MM.1S (cell line): ENCODE measurements at regions not wholly inside any gene's neighbourhood (a gene's known extent, or its start where the extent isn't known, plus 50 kb on each side); places are given as distances from the start of the nearest gene placed in this dataset.
"Not testable (repeated sequence)": the region's sequence is repeated elsewhere in the genome, so short reads cannot be mapped to it uniquely, and the experiment has no call there.

Experiments used
- DNase-seq: peaks from one replicate; pipeline ENCODE4 v3.0.0-alpha.2; 2015
- H2AFZ ChIP-seq: fragments of 300-600 bp; sonication (generic); 2 replicates; pipeline ENCODE4 v1.6.0; 2016; ENCODE audit warnings: antibody characterized with exemption, low read length
- H3F3A ChIP-seq: fragments of 300-600 bp; sonication (generic); 2 replicates; pipeline ENCODE4 v1.6.1; 2016; ENCODE audit warnings: mild to moderate bottlenecking, antibody characterized with exemption, low read length, moderate library complexity, mixed read lengths; ENCODE audit not compliant: insufficient read depth
- H3K27ac ChIP-seq: fragments of 300-600 bp; sonication (generic); 2 replicates; pipeline ENCODE4 v1.5.1; 2016; ENCODE audit warnings: mild to moderate bottlenecking, low read length
- H3K27me3 ChIP-seq: fragments of 300-600 bp; sonication (generic); replicated peaks from 2 replicates; pipeline ENCODE4 v1.6.0; 2016; ENCODE audit warnings: low read length; ENCODE audit not compliant: insufficient read depth
- H3K36me3 ChIP-seq: fragments of 300-600 bp; sonication (generic); replicated peaks from 2 replicates; pipeline ENCODE4 v1.6.1; 2016; ENCODE audit warnings: mild to moderate bottlenecking, low read length, mixed read lengths; ENCODE audit not compliant: insufficient read depth
- H3K4me1 ChIP-seq: fragments of 300-600 bp; sonication (generic); 2 replicates; pipeline ENCODE4 v1.6.1; 2016; ENCODE audit warnings: low read length, mixed read lengths
- H3K4me2 ChIP-seq: fragments of 300-600 bp; sonication (generic); 2 replicates; pipeline ENCODE4 v1.6.0; 2016; ENCODE audit warnings: low read depth, low read length
- H3K4me3 ChIP-seq: fragments of 300-600 bp; sonication (generic); 2 replicates; pipeline ENCODE4 v1.5.1; 2016; ENCODE audit warnings: low read length, mixed read lengths
- H3K79me2 ChIP-seq: fragments of 300-600 bp; sonication (generic); 2 replicates; pipeline ENCODE4 v1.6.1; 2016; ENCODE audit warnings: mixed run types, low read length, mixed read lengths
- H3K9ac ChIP-seq: fragments of 300-600 bp; sonication (generic); 2 replicates; pipeline ENCODE4 v1.6.1; 2016; ENCODE audit warnings: low read length, mixed read lengths
- H3K9me2 ChIP-seq: fragments of 300-600 bp; sonication (generic); replicated peaks from 2 replicates; pipeline ENCODE4 v1.6.1; 2016; ENCODE audit warnings: mild to moderate bottlenecking, low read length, mixed read lengths; ENCODE audit not compliant: insufficient read depth
- H3K9me3 ChIP-seq: fragments of 300-600 bp; sonication (generic); replicated peaks from 2 replicates; pipeline ENCODE4 v1.6.1; 2016; ENCODE audit warnings: mild to moderate bottlenecking, low read length, mixed read lengths; ENCODE audit not compliant: insufficient read depth
- H4K20me1 ChIP-seq: fragments of 300-600 bp; sonication (generic); 2 replicates; pipeline ENCODE4 v1.6.1; 2016; ENCODE audit warnings: mild to moderate bottlenecking, low read length, moderate library complexity, mixed read lengths; ENCODE audit not compliant: insufficient read depth

GRCh38 chr9:42326482-42326881 is 143.0 kb downstream of the SPATA31A6 start:
- not testable (repeated sequence) for H3K9me3 ChIP-seq, H3K27me3 ChIP-seq, H3K9ac ChIP-seq, H4K20me1 ChIP-seq, H3K27ac ChIP-seq, H3K4me2 ChIP-seq, H3K79me2 ChIP-seq, H2AFZ ChIP-seq, H3K4me1 ChIP-seq, H3K4me3 ChIP-seq, H3F3A ChIP-seq, H3K36me3 ChIP-seq, H3K9me2 ChIP-seq, DNase-seq

- H3K9ac ChIP-seq, H3K27me3 ChIP-seq, H3K36me3 ChIP-seq, H3F3A ChIP-seq, H3K4me2 ChIP-seq, H3K9me2 ChIP-seq, H2AFZ ChIP-seq, H3K9me3 ChIP-seq, H3K4me1 ChIP-seq, H4K20me1 ChIP-seq, H3K79me2 ChIP-seq, H3K27ac ChIP-seq, DNase-seq, H3K4me3 ChIP-seq: not testable (repeated sequence)
Measured at GRCh38 chr9:42335342-42335741, 151.9 kb downstream of the SPATA31A6 start.

GRCh38 chr9:42335984-42336657 is 152.7 kb downstream of the SPATA31A6 start:
- not testable (repeated sequence) for H3K36me3 ChIP-seq, H2AFZ ChIP-seq, H3K9ac ChIP-seq, H3K27me3 ChIP-seq, DNase-seq, H3K4me2 ChIP-seq, H3K4me3 ChIP-seq, H3K27ac ChIP-seq, H3K79me2 ChIP-seq, H3K9me3 ChIP-seq, H3K9me2 ChIP-seq, H3K4me1 ChIP-seq, H4K20me1 ChIP-seq, H3F3A ChIP-seq

- H3K27ac ChIP-seq, H3K9ac ChIP-seq, H3K36me3 ChIP-seq, H3K9me3 ChIP-seq, H2AFZ ChIP-seq, H3K9me2 ChIP-seq, H3K27me3 ChIP-seq, H3K4me2 ChIP-seq, DNase-seq, H3F3A ChIP-seq, H3K4me3 ChIP-seq, H4K20me1 ChIP-seq, H3K4me1 ChIP-seq, H3K79me2 ChIP-seq: not testable (repeated sequence)
Measured at GRCh38 chr9:42338275-42338674, 154.8 kb downstream of the SPATA31A6 start.

- not testable (repeated sequence) for DNase-seq, H3K27me3 ChIP-seq, H2AFZ ChIP-seq, H3K4me1 ChIP-seq, H3K27ac ChIP-seq, H3F3A ChIP-seq, H3K9me3 ChIP-seq, H3K79me2 ChIP-seq, H3K9me2 ChIP-seq, H3K36me3 ChIP-seq, H3K4me3 ChIP-seq, H3K9ac ChIP-seq, H4K20me1 ChIP-seq, H3K4me2 ChIP-seq
Measured at GRCh38 chr9:42339671-42340434, 156.4 kb downstream of the SPATA31A6 start.

- H4K20me1 ChIP-seq, H3K9me3 ChIP-seq, H3K9me2 ChIP-seq, H2AFZ ChIP-seq, H3K9ac ChIP-seq, H3K27me3 ChIP-seq, H3K79me2 ChIP-seq, H3K4me1 ChIP-seq, H3K4me3 ChIP-seq, H3F3A ChIP-seq, H3K36me3 ChIP-seq, H3K27ac ChIP-seq, H3K4me2 ChIP-seq, DNase-seq: not testable (repeated sequence)
Measured at GRCh38 chr9:42340435-42340723, 156.9 kb downstream of the SPATA31A6 start.

- H3F3A ChIP-seq, H3K27ac ChIP-seq, H4K20me1 ChIP-seq, H3K79me2 ChIP-seq, H2AFZ ChIP-seq, H3K4me3 ChIP-seq, H3K27me3 ChIP-seq, H3K36me3 ChIP-seq, DNase-seq, H3K9me3 ChIP-seq, H3K4me1 ChIP-seq, H3K4me2 ChIP-seq, H3K9ac ChIP-seq, H3K9me2 ChIP-seq: not testable (repeated sequence)
Measured at GRCh38 chr9:42341860-42342259, 158.4 kb downstream of the SPATA31A6 start.

GRCh38 chr9:42342297-42342696 is 158.8 kb downstream of the SPATA31A6 start:
- H3K27ac ChIP-seq, DNase-seq, H3K36me3 ChIP-seq, H3K27me3 ChIP-seq, H3K9ac ChIP-seq, H2AFZ ChIP-seq, H4K20me1 ChIP-seq, H3K4me3 ChIP-seq, H3K79me2 ChIP-seq, H3F3A ChIP-seq, H3K9me2 ChIP-seq, H3K9me3 ChIP-seq, H3K4me1 ChIP-seq, H3K4me2 ChIP-seq: not testable (repeated sequence)
